GM21723 (cell line): ENCODE measurements at regions not wholly inside any gene's neighbourhood (a gene's known extent, or its start where the extent isn't known, plus 50 kb on each side); places are given as distances from the start of the nearest gene placed in this dataset.

Source experiments
- ATAC-seq: cut with Tn5 transposase; IDR thresholded peaks from one replicate; pipeline ENCODE4 v1.9.1; 2021; ENCODE audit warnings: mild to moderate bottlenecking, moderate library complexity; ENCODE audit not compliant: unreplicated experiment

- no peak for ATAC-seq
Measured at GRCh38 chr13:74891610-74892009, 590.4 kb downstream of the TBC1D4 start.

DNA sequence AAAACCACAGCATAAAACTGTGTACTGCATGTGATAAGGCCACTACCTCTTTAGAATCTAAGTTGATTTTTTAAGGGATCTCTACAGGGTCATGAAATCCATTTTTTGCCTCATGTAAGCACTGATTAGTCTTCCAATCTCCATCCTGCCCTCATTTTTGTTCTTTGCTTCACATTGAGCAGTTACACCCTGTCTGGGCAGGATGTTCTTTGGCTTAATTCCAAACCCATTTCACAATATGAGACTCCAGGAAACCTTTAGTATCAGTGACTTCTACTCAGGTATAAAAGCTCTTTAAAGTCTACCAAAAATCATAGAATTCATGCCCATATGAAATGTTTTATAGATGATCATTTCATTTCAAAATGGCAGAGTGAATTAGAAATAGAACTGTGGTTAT is 592.6 kb downstream of the TBC1D4 start:
- ATAC-seq, result no peak

DNA sequence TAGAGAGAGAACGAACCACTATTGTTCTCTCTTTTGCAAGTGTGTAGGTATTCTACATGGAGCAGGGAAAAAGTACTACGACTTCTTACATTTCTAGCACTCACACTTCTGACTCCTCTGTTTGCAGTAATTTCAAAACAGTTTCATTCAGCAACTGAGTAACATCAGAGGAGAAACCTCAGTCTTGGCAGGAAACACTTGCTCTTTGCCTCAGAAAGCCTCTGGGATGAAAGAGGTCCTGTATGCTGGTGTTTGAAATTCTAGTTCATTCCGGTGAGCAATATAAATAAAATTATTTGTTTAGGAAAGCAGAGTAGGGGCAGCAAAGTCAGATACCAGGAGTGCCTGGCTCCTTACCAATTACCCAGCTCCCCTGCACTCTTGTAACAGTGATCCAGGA is 595.5 kb downstream of the TBC1D4 start:
- ATAC-seq, result no peak

DNA sequence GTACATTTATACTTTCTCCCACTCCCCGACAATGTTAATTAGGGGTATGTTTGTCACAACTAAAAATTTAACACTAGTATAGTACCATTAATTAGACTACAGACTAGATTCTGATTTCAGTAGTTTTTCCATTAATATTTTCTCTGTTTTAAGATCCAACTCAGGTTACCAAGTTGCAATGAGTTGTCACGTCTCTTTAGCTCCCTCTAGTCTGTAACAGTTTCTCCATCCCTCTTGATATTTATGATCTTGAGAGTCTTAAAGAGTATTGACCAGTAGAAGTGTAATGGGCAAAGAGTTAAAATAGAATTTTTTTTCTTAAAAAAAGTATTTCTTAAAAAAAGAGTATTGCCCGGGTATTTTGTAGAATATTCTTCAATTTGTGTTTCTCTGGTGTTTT is 598.1 kb downstream of the TBC1D4 start:
- ATAC-seq, result no peak

DNA sequence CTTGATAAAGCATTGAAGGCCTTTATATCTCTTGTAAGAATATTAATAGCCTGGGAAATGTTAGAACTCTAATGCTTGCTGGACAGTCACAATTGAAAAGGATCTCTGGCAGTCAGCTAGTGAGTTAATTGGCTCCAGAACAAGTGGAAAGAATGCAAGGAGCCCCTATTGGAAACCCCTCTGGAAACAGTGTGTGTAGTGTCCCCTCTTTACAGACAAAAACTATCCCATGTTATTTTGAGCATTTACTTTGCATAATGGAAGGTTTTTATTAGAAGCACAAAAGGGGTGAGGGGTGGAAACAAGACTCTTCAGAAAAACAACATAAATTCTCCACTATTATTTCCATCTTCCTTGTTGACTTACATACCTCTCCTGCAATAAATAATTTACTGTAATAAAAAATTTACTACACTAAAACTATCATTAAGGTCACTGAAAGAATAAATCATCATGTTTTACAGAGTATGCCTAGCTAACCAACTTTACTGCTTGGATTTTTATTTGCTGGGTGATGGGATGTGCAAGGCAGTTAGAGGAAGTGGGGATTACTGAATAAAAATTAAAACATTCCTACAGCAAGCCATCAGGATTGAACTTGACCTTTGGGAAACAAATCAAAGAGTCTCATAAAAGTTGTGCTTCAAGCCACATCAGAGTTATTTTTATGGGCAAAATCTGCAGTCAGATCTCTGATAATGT is 610.4 kb downstream of the TBC1D4 start:
- ATAC-seq, result no peak

- no peak for ATAC-seq
Measured at GRCh38 chr13:74870865-74871264, 611.1 kb downstream of the TBC1D4 start.

GRCh38 chr13:74869846-74870245 is 612.1 kb downstream of the TBC1D4 start:
- no peak for ATAC-seq

DNA sequence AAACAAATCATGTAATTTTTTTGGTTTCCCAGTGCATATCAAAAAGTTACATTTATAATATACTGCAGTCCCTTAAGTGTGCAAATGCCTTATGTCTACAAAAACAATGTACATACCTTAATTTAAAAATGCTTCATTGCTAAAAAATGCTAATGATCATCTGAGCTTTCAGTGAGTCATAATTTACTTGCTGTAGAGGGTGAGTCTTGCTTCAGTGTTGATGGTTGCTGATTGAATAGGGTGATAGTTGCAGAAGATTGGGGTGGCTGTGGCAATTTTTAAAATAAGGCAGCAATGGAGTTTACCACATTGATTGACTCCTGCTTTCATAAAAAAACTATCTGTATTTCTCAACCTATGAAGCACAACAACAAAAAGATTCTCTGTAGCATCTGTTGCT is 613.9 kb downstream of the TBC1D4 start:
- ATAC-seq, result no peak

- no peak for ATAC-seq
Measured at GRCh38 chr13:74867460-74867859, 614.5 kb downstream of the TBC1D4 start.

DNA sequence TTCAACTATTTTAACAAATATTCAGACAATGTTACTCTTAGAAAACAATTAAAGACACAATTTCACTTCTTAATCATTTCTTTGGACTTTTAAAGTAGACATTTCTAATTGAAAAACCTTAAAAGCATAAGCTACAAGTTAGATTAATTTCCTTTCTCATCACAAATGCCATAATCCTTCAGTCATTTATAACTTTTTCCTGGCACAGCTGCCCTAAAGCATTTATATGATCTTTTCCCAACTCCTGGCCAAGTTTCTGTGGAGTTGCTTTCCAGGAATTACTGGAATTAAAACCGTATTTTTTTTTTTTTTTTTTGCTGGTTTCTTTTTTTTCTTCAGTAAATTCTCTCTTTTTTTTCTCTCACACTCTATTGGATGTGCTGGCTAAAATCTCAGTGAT is 615.9 kb downstream of the TBC1D4 start:
- ATAC-seq, result no peak

GRCh38 chr13:74865656-74866055 is 616.3 kb downstream of the TBC1D4 start:
- no peak for ATAC-seq

- no peak for ATAC-seq
Measured at GRCh38 chr13:74860789-74861188, 621.2 kb downstream of the TBC1D4 start.

GRCh38 chr13:74850893-74851292 is 631.1 kb downstream of the TBC1D4 start:
- ATAC-seq, result no peak

GRCh38 chr13:74847966-74848365 is 634.0 kb downstream of the TBC1D4 start:
- no peak for ATAC-seq

DNA sequence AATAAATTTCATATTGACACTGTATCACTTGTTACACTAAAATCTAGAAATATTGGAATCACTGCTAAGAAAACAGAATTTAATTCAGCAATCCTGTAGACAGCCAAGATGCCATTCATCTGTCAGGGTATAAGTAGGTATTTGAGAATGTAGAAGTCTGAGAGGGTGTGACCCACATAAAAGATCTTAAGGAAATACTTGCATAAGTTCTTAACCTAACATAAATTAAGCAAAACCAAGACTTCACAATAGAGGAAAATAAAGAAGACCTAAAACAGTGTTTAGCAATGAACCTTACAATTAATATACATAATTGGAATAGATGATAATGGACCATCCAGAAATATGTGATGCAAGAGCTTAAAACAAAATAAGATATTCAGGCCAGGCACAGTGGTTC is 636.2 kb downstream of the TBC1D4 start:
- ATAC-seq, result no peak

- ATAC-seq, result no peak
Measured at GRCh38 chr13:74841651-74842050, 640.3 kb downstream of the TBC1D4 start.

GRCh38 chr13:74841123-74841522 is 640.8 kb downstream of the TBC1D4 start:
- no peak for ATAC-seq

DNA sequence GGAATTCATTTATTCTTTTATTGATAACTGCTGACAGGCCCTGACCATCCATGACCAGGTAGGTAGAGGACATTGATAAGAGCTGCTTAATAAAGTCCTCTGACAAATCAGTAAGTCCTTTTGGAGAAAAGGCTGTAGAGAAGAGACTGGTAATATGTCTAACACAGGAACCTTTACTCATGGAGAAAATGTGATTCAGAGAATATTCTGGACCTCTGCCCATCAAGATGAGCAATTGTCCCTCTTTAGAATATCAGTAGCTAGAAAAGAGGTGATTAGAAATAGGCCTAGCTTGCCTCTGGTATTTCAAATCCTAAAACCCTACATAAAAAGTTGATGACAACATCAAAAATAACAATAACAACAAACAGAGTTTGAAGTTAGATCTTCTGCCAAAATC is 642.3 kb downstream of the TBC1D4 start:
- no peak for ATAC-seq

DNA sequence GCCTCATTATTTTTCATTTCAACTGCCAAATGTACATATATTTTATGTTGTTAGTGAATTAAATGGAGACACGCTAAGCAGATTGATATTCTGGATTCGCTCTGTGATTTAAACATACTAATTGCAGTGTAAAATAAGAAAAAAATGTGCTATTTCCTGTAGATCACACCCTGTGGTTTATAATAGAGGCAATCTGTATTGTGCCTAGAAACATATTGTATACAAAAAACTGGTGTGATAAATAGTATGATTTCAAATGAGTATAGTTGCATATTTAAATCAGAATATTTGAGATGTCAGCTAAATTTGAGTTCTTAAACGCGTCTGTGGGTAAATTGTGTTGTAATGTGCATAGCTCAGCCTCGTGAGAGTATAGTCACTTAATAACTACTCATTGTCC is 643.9 kb downstream of the TBC1D4 start:
- ATAC-seq, result no peak

GRCh38 chr13:74836628-74837027 is 645.3 kb downstream of the TBC1D4 start:
- no peak for ATAC-seq

- no peak for ATAC-seq
Measured at GRCh38 chr13:74835579-74835978, 646.4 kb downstream of the TBC1D4 start.

DNA sequence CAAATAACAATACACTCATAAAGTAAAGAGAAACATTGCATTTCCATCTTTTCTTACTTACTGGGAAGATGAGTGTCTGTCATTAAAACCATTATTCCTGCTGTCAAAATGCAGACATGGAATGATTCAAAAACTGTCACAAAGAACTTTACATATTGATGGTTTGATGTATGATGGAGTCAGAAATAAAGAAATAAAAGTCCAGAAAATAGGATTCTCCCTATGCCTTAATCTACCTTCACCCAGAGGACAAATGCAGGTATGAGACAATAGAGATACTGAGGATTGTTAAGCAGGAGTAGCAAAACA is 656.1 kb downstream of the TBC1D4 start:
- ATAC-seq, result no peak

GRCh38 chr13:74825152-74825937 is 656.6 kb downstream of the TBC1D4 start:
- ATAC-seq, result no peak
